LNCAP (cell line): ENCODE measurements at regions not wholly inside any gene's neighbourhood (a gene's known extent, or its start where the extent isn't known, plus 50 kb on each side); places are given as distances from the start of the nearest gene placed in this dataset.

Experiments used
- TF ChIP-seq, protein P1 (sequence below): fragments of 450-650 bp; IDR thresholded peaks from 2 replicates; pipeline ENCODE4 v1.5.1; 2017; ENCODE audit warnings: mild to moderate bottlenecking

DNA sequence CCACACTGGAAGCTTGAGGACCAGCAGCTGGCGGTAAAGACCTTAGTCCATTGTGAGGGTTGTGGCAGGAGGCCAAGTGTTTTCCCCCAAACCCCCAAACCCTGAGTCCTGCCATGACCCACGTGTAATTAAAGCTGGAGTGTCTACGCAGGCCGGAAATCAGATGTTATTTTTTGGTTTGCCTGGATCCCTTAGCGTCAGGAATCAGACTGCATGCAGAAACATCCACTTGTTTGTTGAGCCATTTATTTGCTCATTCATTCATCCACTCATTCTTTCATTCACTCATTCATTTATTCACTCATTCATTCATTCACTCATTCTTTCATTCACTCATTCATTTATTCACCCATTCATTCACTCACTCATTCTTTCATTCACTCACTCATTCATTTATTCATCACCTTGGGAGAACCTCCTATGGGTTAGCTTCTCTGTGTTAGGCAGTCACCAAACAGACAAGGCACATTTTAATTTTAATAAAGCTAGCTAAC, 313.1 kb downstream of the MAF start:
- TF ChIP-seq, protein P1, sequence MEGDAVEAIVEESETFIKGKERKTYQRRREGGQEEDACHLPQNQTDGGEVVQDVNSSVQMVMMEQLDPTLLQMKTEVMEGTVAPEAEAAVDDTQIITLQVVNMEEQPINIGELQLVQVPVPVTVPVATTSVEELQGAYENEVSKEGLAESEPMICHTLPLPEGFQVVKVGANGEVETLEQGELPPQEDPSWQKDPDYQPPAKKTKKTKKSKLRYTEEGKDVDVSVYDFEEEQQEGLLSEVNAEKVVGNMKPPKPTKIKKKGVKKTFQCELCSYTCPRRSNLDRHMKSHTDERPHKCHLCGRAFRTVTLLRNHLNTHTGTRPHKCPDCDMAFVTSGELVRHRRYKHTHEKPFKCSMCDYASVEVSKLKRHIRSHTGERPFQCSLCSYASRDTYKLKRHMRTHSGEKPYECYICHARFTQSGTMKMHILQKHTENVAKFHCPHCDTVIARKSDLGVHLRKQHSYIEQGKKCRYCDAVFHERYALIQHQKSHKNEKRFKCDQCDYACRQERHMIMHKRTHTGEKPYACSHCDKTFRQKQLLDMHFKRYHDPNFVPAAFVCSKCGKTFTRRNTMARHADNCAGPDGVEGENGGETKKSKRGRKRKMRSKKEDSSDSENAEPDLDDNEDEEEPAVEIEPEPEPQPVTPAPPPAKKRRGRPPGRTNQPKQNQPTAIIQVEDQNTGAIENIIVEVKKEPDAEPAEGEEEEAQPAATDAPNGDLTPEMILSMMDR, result no peak

- TF ChIP-seq, protein P1, result no peak
Measured at GRCh38 chr16:79286646-79287423, 313.7 kb downstream of the MAF start.

GRCh38 chr16:79284766-79285165, 315.8 kb downstream of the MAF start:
- TF ChIP-seq, protein P1, result no peak

- TF ChIP-seq, protein P1, result no peak
Measured at GRCh38 chr16:79283578-79283977, 317.0 kb downstream of the MAF start.

DNA sequence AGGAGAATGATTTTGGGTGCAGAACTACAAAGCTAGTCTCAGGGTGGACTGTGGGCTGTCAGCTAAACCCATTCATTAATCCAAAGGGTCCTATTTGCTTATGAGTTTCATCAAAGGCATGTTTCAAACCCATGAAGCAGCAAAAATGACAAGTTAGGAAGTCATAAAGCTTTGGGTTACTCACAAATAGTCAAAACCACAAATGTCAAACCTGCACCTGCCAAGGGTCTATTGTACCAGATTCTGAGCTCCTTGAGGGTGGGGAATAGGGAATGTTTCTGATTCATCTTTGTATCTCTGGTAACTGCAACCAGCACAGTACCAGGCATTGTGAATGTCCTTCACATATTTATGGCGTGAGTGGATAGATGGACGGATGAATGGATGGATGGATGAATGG, 317.7 kb downstream of the MAF start:
- TF ChIP-seq, protein P1, result no peak

DNA sequence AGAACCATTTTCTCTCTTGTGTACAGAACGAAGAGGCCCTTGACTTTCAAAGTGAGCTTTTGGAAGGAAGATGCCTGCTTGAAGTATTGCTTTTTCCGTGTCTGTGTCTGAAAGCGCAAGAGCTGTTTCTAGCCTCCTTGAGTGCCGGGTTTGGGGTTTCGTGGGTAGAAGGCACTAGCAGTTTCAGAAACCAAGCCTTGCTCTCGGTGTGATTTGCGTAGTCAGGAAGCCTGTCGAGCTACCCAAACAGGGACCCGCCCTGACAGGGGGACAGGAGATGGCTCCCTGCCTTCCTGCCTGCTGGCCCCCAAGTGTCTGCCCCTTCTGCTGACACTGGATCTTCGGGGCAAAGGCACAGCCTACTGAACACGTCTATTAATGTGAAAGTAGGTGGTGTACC, 322.0 kb downstream of the MAF start:
- TF ChIP-seq, protein P1, result no peak

DNA sequence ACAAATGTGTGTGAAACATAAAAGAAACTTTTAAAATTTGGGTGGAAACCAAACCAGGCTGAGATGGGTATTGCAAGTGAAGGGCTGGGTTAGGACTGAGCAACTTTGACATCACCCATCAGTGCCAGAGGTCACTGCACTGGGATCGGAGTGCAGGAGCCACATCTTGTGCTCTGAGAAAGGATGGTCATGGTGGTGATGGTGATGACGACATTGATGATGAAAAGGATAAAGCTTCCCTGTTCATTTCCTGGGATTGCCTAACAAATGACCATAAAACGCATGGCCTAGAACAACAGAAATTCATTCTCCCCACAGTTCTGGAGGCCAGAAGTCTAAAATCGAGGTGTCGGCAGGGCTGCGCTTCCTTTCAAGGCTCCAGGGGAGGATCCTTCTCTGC, 324.0 kb downstream of the MAF start:
- TF ChIP-seq, protein P1, result no peak
